Tibial artery (tissue), 4 donors: ENCODE measurements at regions not wholly inside any gene's neighbourhood (a gene's known extent, or its start where the extent isn't known, plus 50 kb on each side); places are given as distances from the start of the nearest gene placed in this dataset.

Source experiments
- DNase-seq, 2 donors: peaks; one replicate each; pipeline ENCODE4 v3.0.0-alpha.2; 2019
- H3K27ac ChIP-seq, 2 donors: fragments of 200-600 bp; sonication (generic) in 1 of 2; 1 replicate in 1 of 2; 2 replicates in 1 of 2; pipeline ENCODE4 v1.5.1; 2018 to 2019; ENCODE audit warnings: mild to moderate bottlenecking in 1 of 2
- H3K27me3 ChIP-seq, 2 donors: fragments of 200-600 bp; sonication (generic) in 1 of 2; one replicate each; pipeline versions ENCODE4 v1.5.1 to v1.6.0; 2016 to 2019
- H3K36me3 ChIP-seq, 3 donors: fragments of 200-600 bp; sonication (generic) in 2 of 3; one replicate each; pipeline ENCODE4 v1.5.1; 2016 to 2019; ENCODE audit warnings: mild to moderate bottlenecking in 2 of 3
- H3K4me1 ChIP-seq, 4 donors: fragments of 200-600 bp; sonication (generic) in 2 of 4; 1 replicate in 3 of 4; 2 replicates in 1 of 4; pipeline ENCODE4 v1.5.1; 2016 to 2019
- H3K4me3 ChIP-seq, 2 donors: fragments of 200-600 bp; sonication (generic) in 1 of 2; 1 replicate in 1 of 2; 2 replicates in 1 of 2; pipeline ENCODE4 v1.5.1; 2018 to 2019; ENCODE audit warnings: mild to moderate bottlenecking in 2 of 2
- H3K9me3 ChIP-seq, 3 donors: fragments of 200-600 bp; sonication (generic) in 1 of 3; one replicate each; pipeline ENCODE4 v1.5.1; 2016 to 2019
- intact Hi-C: fragments of 100-400 bp; cut with DNase I; formaldehyde crosslinking; loops from one replicate; pipeline ENCODE4 v1.15.0; 2023; ENCODE audit warnings: low total_unique reads
- TF ChIP-seq, protein P1 (sequence below), 2 experiments: fragments of 200-600 bp in 1 of 2; fragments of 450-650 bp in 1 of 2; IDR thresholded peaks; one replicate each; pipeline ENCODE4 v1.5.1; 2017 to 2019; ENCODE audit warnings: antibody characterized with exemption in 2 of 2, mild to moderate bottlenecking in 1 of 2, moderate library complexity in 1 of 2

- H3K36me3 ChIP-seq, result no peaks in the 10 kb centered on the region
- no peaks in the 10 kb centered on the region for H3K27me3 ChIP-seq
- H3K4me3 ChIP-seq, result no peak overlapping the region
- no peaks in the 10 kb centered on the region for H3K9me3 ChIP-seq
- H3K4me1 ChIP-seq, result no peaks in the 10 kb centered on the region
- intact Hi-C loops, result no loop called here
- TF ChIP-seq, protein P1, sequence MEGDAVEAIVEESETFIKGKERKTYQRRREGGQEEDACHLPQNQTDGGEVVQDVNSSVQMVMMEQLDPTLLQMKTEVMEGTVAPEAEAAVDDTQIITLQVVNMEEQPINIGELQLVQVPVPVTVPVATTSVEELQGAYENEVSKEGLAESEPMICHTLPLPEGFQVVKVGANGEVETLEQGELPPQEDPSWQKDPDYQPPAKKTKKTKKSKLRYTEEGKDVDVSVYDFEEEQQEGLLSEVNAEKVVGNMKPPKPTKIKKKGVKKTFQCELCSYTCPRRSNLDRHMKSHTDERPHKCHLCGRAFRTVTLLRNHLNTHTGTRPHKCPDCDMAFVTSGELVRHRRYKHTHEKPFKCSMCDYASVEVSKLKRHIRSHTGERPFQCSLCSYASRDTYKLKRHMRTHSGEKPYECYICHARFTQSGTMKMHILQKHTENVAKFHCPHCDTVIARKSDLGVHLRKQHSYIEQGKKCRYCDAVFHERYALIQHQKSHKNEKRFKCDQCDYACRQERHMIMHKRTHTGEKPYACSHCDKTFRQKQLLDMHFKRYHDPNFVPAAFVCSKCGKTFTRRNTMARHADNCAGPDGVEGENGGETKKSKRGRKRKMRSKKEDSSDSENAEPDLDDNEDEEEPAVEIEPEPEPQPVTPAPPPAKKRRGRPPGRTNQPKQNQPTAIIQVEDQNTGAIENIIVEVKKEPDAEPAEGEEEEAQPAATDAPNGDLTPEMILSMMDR (IDR thresholded peaks at IDR 0.05), result no peak
- no peak for DNase-seq
- H3K27ac ChIP-seq, result no peak overlapping the region
Measured at GRCh38 chr12:97313471-97314190, 149.0 kb upstream of the RMST start.

DNA sequence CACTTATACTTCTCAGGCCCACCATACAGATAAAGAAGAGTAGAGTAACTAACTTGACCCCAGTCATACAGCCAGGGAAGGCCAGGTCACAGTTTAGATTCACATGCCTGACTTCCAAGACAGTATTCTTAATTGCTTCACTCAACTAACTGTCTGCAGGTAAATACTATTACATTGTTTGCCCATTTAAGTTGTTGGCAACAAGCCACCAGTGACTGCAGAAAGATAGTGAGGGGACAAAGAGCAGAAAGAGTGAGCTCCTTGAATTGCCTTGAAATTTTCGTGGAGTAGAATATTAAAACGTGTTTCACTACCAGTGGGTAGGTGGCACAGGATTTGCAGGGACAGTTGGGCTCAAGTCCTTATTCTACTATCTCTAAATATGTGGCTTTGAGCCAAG is 146.3 kb upstream of the RMST start:
- Histone ChIP-seq H3K4me3 (no peak overlapping the region), H3K4me1 (no peaks in the 10 kb centered on the region), H3K36me3 (no peaks in the 10 kb centered on the region), H3K9me3 (no peaks in the 10 kb centered on the region), H3K27ac (no peak overlapping the region), H3K27me3 (no peaks in the 10 kb centered on the region)
- TF ChIP-seq, protein P1 (IDR thresholded peaks at IDR 0.05), result no peak
- no peak for DNase-seq
- intact Hi-C loops, result no loop called here

DNA sequence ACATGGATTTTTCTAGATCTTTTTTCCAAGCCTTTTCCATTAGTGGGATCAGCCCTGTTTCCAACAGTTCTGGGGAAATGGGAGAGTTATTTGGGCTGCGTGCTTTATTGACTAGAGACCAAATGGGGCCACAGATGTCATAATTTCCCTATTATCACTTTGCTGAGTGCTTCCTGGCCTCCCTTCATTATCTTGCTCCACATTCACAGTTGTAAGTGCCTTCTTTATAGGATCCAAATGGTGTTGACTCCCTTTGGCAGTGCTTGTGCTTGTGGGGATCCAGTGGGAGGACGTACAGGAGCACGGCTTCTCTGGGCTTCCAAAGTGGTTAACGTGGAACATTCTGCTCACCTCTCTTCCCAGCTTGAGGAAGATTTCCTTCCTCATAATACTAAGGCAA is 141.0 kb upstream of the RMST start:
- TF ChIP-seq, protein P1 (IDR thresholded peaks at IDR 0.05), result no peak
- intact Hi-C loops, result no loop called here
- H3K4me3 ChIP-seq, result no peak overlapping the region
- H3K9me3 ChIP-seq, result no peaks in the 10 kb centered on the region
- no peaks in the 10 kb centered on the region for H3K36me3 ChIP-seq
- no peaks in the 10 kb centered on the region for H3K27me3 ChIP-seq
- no peak for DNase-seq
- H3K27ac ChIP-seq, result no peak overlapping the region
- no peaks in the 10 kb centered on the region for H3K4me1 ChIP-seq

DNA sequence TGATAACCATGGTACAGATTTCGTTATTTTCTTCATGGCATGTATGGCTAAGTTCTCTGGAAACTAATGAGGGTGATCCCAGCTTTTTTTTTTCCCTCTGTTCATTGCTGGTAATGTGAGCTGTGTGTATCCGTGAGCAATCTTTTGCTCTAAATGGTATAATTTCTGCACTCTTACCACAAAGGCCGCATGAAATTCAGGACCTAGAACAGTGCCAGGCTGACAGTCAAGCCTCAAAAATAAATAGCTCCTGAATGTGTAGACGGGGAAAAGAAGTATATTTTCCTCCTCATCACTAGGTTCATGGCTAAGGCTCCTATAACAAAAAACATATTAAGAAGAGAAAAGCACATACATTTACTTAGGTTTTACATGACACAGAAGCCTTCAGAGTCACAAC is 140.2 kb upstream of the RMST start:
- TF ChIP-seq, protein P1 (IDR thresholded peaks at IDR 0.05), result no peak
- Histone ChIP-seq H3K4me3 (no peak overlapping the region), H3K27ac (no peak overlapping the region), H3K4me1 (no peaks in the 10 kb centered on the region), H3K36me3 (no peaks in the 10 kb centered on the region), H3K27me3 (no peaks in the 10 kb centered on the region), H3K9me3 (no peaks in the 10 kb centered on the region)
- intact Hi-C loops, result no loop called here
- no peak for DNase-seq

DNA sequence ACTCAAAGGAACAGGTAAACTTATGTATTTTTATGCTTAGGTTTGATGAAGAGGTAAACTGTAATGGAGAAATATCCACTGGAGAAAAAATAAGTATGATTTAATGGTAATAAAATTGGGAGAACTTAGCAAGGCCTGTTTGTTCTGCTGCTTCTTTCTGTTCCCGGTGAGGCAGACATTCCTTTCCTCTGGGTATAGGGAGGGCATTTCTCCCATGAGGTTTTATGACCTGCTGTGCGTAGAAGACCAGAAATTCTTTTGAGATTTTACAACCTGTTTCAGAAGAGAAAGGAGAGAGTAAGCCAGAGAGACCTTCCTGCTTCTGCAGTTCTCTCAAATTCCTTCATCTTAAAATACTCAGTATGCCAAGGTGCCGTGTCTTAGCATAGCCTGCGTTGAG is 139.4 kb upstream of the RMST start:
- intact Hi-C loops, result no loop called here
- Histone ChIP-seq H3K27me3 (peaks cover 0 to 2% of the 10 kb centered on the region in 2 donors), H3K4me3 (no peak overlapping the region), H3K27ac (no peak overlapping the region), H3K36me3 (no peaks in the 10 kb centered on the region), H3K4me1 (no peaks in the 10 kb centered on the region), H3K9me3 (no peaks in the 10 kb centered on the region)
- no peak for DNase-seq
- TF ChIP-seq, protein P1 (IDR thresholded peaks at IDR 0.05), result no peak

DNA sequence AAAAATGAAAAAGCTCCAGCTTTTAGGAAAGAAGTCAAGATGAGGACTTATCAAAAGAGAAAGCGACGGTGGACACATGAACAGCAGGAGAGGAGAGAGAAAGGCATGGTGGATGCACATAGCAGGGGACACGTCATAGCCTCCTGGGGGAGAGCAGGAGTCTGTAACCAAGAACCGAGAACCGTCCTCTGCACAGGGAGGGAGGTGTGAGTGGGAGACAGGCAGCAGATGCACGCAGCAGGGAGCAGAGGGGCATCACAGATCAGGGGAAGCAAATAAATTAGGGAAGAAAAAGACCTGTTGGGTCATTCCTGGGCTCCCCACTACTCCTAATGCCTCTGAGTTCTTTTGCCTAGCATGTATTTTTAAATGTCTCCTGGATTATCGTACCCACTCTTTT is 138.1 kb upstream of the RMST start:
- H3K27ac ChIP-seq, result no peak overlapping the region
- no peaks in the 10 kb centered on the region for H3K4me1 ChIP-seq
- no peaks in the 10 kb centered on the region for H3K36me3 ChIP-seq
- DNase-seq, result no peak
- H3K9me3 ChIP-seq, result no peaks in the 10 kb centered on the region
- H3K4me3 ChIP-seq, result no peak overlapping the region
- H3K27me3 ChIP-seq, result peaks cover 0 to 2% of the 10 kb centered on the region in 2 donors
- intact Hi-C loops, result no loop called here
- TF ChIP-seq, protein P1 (IDR thresholded peaks at IDR 0.05), result no peak
